ENCODE measurements at regions not wholly inside any gene's neighbourhood (a gene's known extent, or its start where the extent isn't known, plus 50 kb on each side); places are given as distances from the start of the nearest gene placed in this dataset.

- DNase-seq: no peak
These were observed 916.2 kb downstream of the GRIK2 start for GRCh38 chr6:102309700-102310099.

- DNase-seq: no peak
These were observed 906.8 kb downstream of the GRIK2 start for GRCh38 chr6:102300350-102300749.

DNA sequence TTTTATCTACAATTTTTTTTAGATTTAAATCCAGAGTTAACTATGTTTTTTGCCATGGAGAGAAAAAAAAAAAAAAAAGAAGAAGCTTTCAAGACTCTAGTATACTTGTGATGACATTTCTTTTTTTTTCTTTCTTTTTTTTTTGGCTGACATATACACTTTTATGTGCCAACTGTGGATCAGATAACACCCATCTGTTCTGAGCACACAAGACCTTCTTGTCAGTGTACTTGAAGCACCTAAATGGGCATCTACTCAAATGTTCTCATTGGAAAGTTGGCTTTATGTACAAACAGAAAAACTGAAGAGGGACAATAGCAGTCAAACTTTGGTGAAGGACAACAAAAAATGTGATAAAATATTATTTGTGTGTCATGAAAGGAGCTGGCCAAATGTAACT lies 904.5 kb downstream of the GRIK2 start:
- DNase-seq: no peak

Measured in midbrain (tissue), 1 donor.